Heart right ventricle (tissue), 16 donors: ENCODE measurements at regions not wholly inside any gene's neighbourhood (a gene's known extent, or its start where the extent isn't known, plus 50 kb on each side); places are given as distances from the start of the nearest gene placed in this dataset.

Experiments
- ATAC-seq, 8 donors: fragments of 200-7000 bp; cut with Tn5 transposase; one replicate each; pipeline ENCODE4 v1.9.1; 2020; ENCODE audit warnings: mild to moderate bottlenecking in 8 of 8, moderate library complexity in 8 of 8, moderate number of reproducible peaks in 1 of 8
- DNase-seq, 2 donors: peaks; one replicate each; pipeline ENCODE4 v3.0.0-alpha.2; 2020
- H3K27ac ChIP-seq, 10 donors: fragments of 200-600 bp; sonication (generic) in 2 of 10; one replicate each; pipeline versions ENCODE4 v1.5.0 to v1.8.0; 2020 to 2022; ENCODE audit warnings: mild to moderate bottlenecking in 3 of 10
- H3K27me3 ChIP-seq, 7 donors: fragments of 200-600 bp; one replicate each; pipeline ENCODE4 v1.8.0; 2021 to 2022; ENCODE audit warnings: mild to moderate bottlenecking in 2 of 7
- H3K36me3 ChIP-seq, 9 donors: fragments of 200-600 bp; sonication (generic) in 1 of 9; one replicate each; pipeline versions ENCODE4 v1.5.0 to v1.8.0; 2020 to 2022; ENCODE audit warnings: mild to moderate bottlenecking in 2 of 9
- H3K4me1 ChIP-seq, 9 donors: fragments of 200-600 bp; sonication (generic) in 1 of 9; one replicate each; pipeline versions ENCODE4 v1.5.0 to v1.8.0; 2020 to 2022; ENCODE audit warnings: mild to moderate bottlenecking in 4 of 9
- H3K4me3 ChIP-seq, 10 donors: fragments of 200-600 bp; sonication (generic) in 2 of 10; one replicate each; pipeline versions ENCODE4 v1.5.0 to v1.8.0; 2020 to 2022; ENCODE audit warnings: mild to moderate bottlenecking in 7 of 10, moderate library complexity in 2 of 10
- H3K9me3 ChIP-seq, 11 donors: fragments of 200-600 bp in 10 of 11; sonication (generic) in 2 of 11; one replicate each; pipeline versions ENCODE4 v1.5.0 to v1.8.0; 2013 to 2022; ENCODE audit warnings: mild to moderate bottlenecking in 2 of 11, control low read depth in 1 of 11, moderate library complexity in 1 of 11
- CTCF ChIP-seq, 9 donors: fragments of 200-600 bp; sonication (generic) in 2 of 9; IDR thresholded peaks; one replicate each; pipeline versions ENCODE4 v1.5.0 to v1.8.0; 2021 to 2022; ENCODE audit warnings: antibody characterized with exemption in 9 of 9, mild to moderate bottlenecking in 5 of 9, moderate library complexity in 1 of 9
- WGBS, 2 donors: extraction: QIAGEN DNeasy Blood & Tissue Kit; methylation state at CpG; one replicate each; pipeline ENCODE4 v1.1.7; 2013; ENCODE audit warnings: inconsistent platforms in 1 of 2; 5-methylcytosine and 5-hydroxymethylcytosine counted together
- intact Hi-C, 10 donors: fragments of 100-400 bp; cut with DNase I; formaldehyde crosslinking; loops; one replicate each; pipeline versions ENCODE4 v1.11.1 to v1.14.2; 2022
- donor health status: Arrhythmogenic right ventricular cardiomyopathy.
- donor health status: ischemic (EF 13 %, LVEDD 7.1; RV severe dilation, severe dysfunction).
- donor health status: healthy with polysubstance abuse.
- donor health status: DM: no; HTN: yes; CAD: no.
- donor health status: DM: no; HTN: no; CAD: no.
- donor health status: ischemic (EF 25% LVEDD 6.9; RV normal size, moderate dysfunction).
- donor health status: ischemic (EF 25% LVEDD 5.7; RV mildly dilated, moderate dysfunction).
- donor health status: healthy.
- donor health status: DM: yes; HTN: yes; CAD: no.
- donor health status: Ischemic cardiomyopathy.
- donor health status: ischemic (EF 35%, LVEDD 5.7; RV mildly dilated, moderate dysfunction).
- donor health status: nonischemic (EF 11% LVEDD 7.7; RV severe dilation, severe dysfunction).
- donor health status: DM: yes; HTN: yes; CAD: no.
- donor health status: PGD.
- donor health status: ischemic (EF 29% LVEDD 5.4; RV normal size, mild dysfunction).
- donor health status: nonischemic (EF 23%, LVEDD 6.1; RV moderate dilation, normal function).

GRCh38 chr14:98445718-98446117 lies 826.3 kb downstream of the BCL11B start:
- ATAC-seq = no peak
- H3K27ac ChIP-seq = no peak overlapping the region
- H3K27me3 ChIP-seq = peaks cover 0 to 3% (median 0%) of the 10 kb centered on the region in 7 donors
- H3K4me3 ChIP-seq = no peak overlapping the region
- intact Hi-C loops = no loop called here
- 30 to 39% methylated on average over 2 of the region's 2 CpGs for WGBS, 2 donors
- no peak for TF ChIP-seq CTCF (IDR thresholded peaks at IDR 0.05)
- DNase-seq = no peak
- H3K4me1 ChIP-seq = no peaks in the 10 kb centered on the region
- H3K36me3 ChIP-seq = no peaks in the 10 kb centered on the region
- H3K9me3 ChIP-seq = no peaks in the 10 kb centered on the region

GRCh38 chr14:98446508-98446907 lies 825.5 kb downstream of the BCL11B start:
- WGBS, 2 donors = 69 to 72% methylated on average over 3 of the region's 3 CpGs
- H3K4me3 ChIP-seq = no peak overlapping the region
- no peak overlapping the region for H3K27ac ChIP-seq
- no peaks in the 10 kb centered on the region for H3K4me1 ChIP-seq
- no peak for ATAC-seq
- H3K9me3 ChIP-seq = no peaks in the 10 kb centered on the region
- intact Hi-C loops = no loop called here
- no peak for DNase-seq
- TF ChIP-seq CTCF (IDR thresholded peaks at IDR 0.05) = no peak
- H3K27me3 ChIP-seq = peaks cover 0 to 3% (median 0%) of the 10 kb centered on the region in 7 donors
- H3K36me3 ChIP-seq = no peaks in the 10 kb centered on the region

GRCh38 chr14:98456231-98456630 lies 815.8 kb downstream of the BCL11B start:
- intact Hi-C loops = no loop called here

GRCh38 chr14:98458702-98459101 lies 813.3 kb downstream of the BCL11B start:
- Histone ChIP-seq H3K36me3 (no peaks in the 10 kb centered on the region), H3K9me3 (peaks cover 0 to 4% (median 0%) of the 10 kb centered on the region in 11 donors), H3K4me3 (no peak overlapping the region), H3K27ac (no peak overlapping the region), H3K27me3 (no peaks in the 10 kb centered on the region), H3K4me1 (no peaks in the 10 kb centered on the region)
- DNase-seq (no peak), ATAC-seq (no peak)
- no peak for TF ChIP-seq CTCF (IDR thresholded peaks at IDR 0.05)
- intact Hi-C loops = no loop called here

More at GRCh38 chr14:98456231-98456630, 815.8 kb downstream of the BCL11B start:
- 81 to 82% methylated on average over 6 of the region's 6 CpGs for WGBS, 2 donors
- Histone ChIP-seq H3K36me3 (no peaks in the 10 kb centered on the region), H3K4me3 (no peak overlapping the region), H3K27ac (no peak overlapping the region), H3K9me3 (no peaks in the 10 kb centered on the region), H3K27me3 (no peaks in the 10 kb centered on the region), H3K4me1 (no peaks in the 10 kb centered on the region)
- ATAC-seq (no peak), DNase-seq (no peak)
- TF ChIP-seq CTCF (IDR thresholded peaks at IDR 0.05) = no peak

- Histone ChIP-seq H3K27ac (no peak overlapping the region), H3K4me3 (no peak overlapping the region), H3K9me3 (peaks cover 0 to 5% (median 0%) of the 10 kb centered on the region in 11 donors), H3K27me3 (no peaks in the 10 kb centered on the region), H3K36me3 (no peaks in the 10 kb centered on the region), H3K4me1 (no peaks in the 10 kb centered on the region)
- ATAC-seq (no peak), DNase-seq (no peak)
- WGBS, 2 donors = 59 to 67% methylated on average over 7 of the region's 7 CpGs
- no peak for TF ChIP-seq CTCF (IDR thresholded peaks at IDR 0.05)
- intact Hi-C loops = no loop called here
Observed at GRCh38 chr14:98462908-98463307, 809.1 kb downstream of the BCL11B start.
